ENCODE measurements at regions not wholly inside any gene's neighbourhood (a gene's known extent, or its start where the extent isn't known, plus 50 kb on each side); places are given as distances from the start of the nearest gene placed in this dataset.
"Not testable (repeated sequence)": the region's sequence is repeated elsewhere in the genome, so short reads cannot be mapped to it uniquely, and the experiment has no call there.

GRCh38 chr10:105727586-105727985 is 1086.5 kb downstream of the SORCS3 start:
- not testable (repeated sequence) for TF ChIP-seq POLR2A (IDR thresholded peaks at IDR 0.05); CTCF (IDR thresholded peaks at IDR 0.05 in 8 of 11, conservative IDR thresholded peaks at IDR 0.05 in 3 of 11)

Measured in spleen (tissue), 7 donors.